Gastrocnemius medialis (tissue), 4 donors: ENCODE measurements at regions not wholly inside any gene's neighbourhood (a gene's known extent, or its start where the extent isn't known, plus 50 kb on each side); places are given as distances from the start of the nearest gene placed in this dataset.

Experiments used
- ATAC-seq, 2 donors: fragments of 150-250 bp; one replicate each; pipeline ENCODE4 v1.9.1; 2016
- DNase-seq, 2 donors: peaks; one replicate each; pipeline ENCODE4 v3.0.0-alpha.2; 2019
- H3K27ac ChIP-seq, 4 donors: fragments of 200-600 bp; sonication (generic); 1 replicate in 1 of 4; 2 replicates in 3 of 4; pipeline ENCODE4 v1.5.1; 2016 to 2018; ENCODE audit warnings: mild to moderate bottlenecking in 2 of 4, moderate library complexity in 1 of 4
- H3K27me3 ChIP-seq, 3 donors: fragments of 200-600 bp; sonication (generic) in 2 of 3; 1 replicate in 1 of 3; 2 replicates in 2 of 3; pipeline versions ENCODE4 v1.5.1 to v1.6.0; 2016 to 2019; ENCODE audit warnings: mild to moderate bottlenecking in 1 of 3, moderate library complexity in 1 of 3
- H3K36me3 ChIP-seq, 2 donors: fragments of 200-600 bp; sonication (generic) in 1 of 2; one replicate each; pipeline ENCODE4 v1.5.1; 2017 to 2018
- H3K4me1 ChIP-seq, 2 donors: fragments of 200-600 bp; sonication (generic) in 1 of 2; one replicate each; pipeline ENCODE4 v1.5.1; 2016 to 2017; ENCODE audit warnings: mild to moderate bottlenecking in 2 of 2
- H3K4me3 ChIP-seq, 4 donors: fragments of 200-600 bp; sonication (generic) in 3 of 4; 1 replicate in 1 of 4; 2 replicates in 3 of 4; pipeline ENCODE4 v1.5.1; 2016 to 2019; ENCODE audit warnings: mild to moderate bottlenecking in 2 of 4
- H3K9me3 ChIP-seq, 3 donors: fragments of 200-600 bp; sonication (generic) in 2 of 3; 1 replicate in 1 of 3; 2 replicates in 2 of 3; pipeline ENCODE4 v1.5.1; 2016 to 2019
- POLR2A ChIP-seq, 2 donors: fragments of 450-650 bp; IDR thresholded peaks; one replicate each; pipeline ENCODE4 v1.6.1; 2017; ENCODE audit warnings: antibody characterized with exemption in 2 of 2, mild to moderate bottlenecking in 2 of 2, moderate library complexity in 2 of 2
- in situ Hi-C, 4 donors: fragments of 200-750 bp; cut with MboI; loops; one replicate each; pipeline versions ENCODE4 v1.15.0 to v1.8.0; 2017; ENCODE audit warnings: low sequenced_read_pairs in 4 of 4
- intact Hi-C: fragments of 100-400 bp; cut with DNase I; formaldehyde crosslinking; loops from one replicate; pipeline ENCODE4 v1.15.1; 2023; ENCODE audit warnings: low total_unique reads
- TF ChIP-seq, protein P1 (sequence below), 5 experiments: fragments of 450-650 bp in 3 of 5; fragments of 200-600 bp in 2 of 5; sonication (generic) in 2 of 5; IDR thresholded peaks in 4 of 5; conservative IDR thresholded peaks in 1 of 5; 1 replicate in 4 of 5; 2 replicates in 1 of 5; pipeline ENCODE4 v1.5.1; 2016 to 2019; ENCODE audit warnings: antibody characterized with exemption in 5 of 5, mild to moderate bottlenecking in 3 of 5, moderate library complexity in 3 of 5

DNA sequence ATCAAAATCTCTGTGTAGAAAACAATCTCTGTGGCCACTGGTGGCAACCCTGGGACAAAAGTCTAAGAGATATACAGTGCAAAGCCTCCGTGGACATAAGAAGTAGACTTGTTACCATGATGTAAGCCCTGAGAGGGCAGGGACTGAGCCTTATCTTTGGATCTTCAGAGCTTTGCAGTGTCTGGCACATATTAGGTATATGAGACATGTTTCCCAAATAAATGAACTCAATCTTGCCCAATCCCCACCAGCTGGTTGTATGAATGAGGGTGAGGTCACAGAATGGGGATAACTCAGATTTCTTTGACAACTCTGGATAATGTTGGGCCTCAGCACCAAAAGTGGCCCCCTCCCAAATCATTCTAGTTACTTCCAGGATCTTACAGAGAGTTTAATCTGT, 511.4 kb upstream of the DIPK2B start:
- H3K4me3 ChIP-seq = no peak overlapping the region
- DNase-seq (no peak), ATAC-seq (no peak)
- H3K27me3 ChIP-seq = no peaks in the 10 kb centered on the region
- H3K4me1 ChIP-seq = no peaks in the 10 kb centered on the region
- no peaks in the 10 kb centered on the region for H3K9me3 ChIP-seq
- H3K27ac ChIP-seq = no peak overlapping the region
- in situ Hi-C loops = no loop called here
- no peaks in the 10 kb centered on the region for H3K36me3 ChIP-seq
- intact Hi-C loops = no loop called here
- TF ChIP-seq, protein P1, sequence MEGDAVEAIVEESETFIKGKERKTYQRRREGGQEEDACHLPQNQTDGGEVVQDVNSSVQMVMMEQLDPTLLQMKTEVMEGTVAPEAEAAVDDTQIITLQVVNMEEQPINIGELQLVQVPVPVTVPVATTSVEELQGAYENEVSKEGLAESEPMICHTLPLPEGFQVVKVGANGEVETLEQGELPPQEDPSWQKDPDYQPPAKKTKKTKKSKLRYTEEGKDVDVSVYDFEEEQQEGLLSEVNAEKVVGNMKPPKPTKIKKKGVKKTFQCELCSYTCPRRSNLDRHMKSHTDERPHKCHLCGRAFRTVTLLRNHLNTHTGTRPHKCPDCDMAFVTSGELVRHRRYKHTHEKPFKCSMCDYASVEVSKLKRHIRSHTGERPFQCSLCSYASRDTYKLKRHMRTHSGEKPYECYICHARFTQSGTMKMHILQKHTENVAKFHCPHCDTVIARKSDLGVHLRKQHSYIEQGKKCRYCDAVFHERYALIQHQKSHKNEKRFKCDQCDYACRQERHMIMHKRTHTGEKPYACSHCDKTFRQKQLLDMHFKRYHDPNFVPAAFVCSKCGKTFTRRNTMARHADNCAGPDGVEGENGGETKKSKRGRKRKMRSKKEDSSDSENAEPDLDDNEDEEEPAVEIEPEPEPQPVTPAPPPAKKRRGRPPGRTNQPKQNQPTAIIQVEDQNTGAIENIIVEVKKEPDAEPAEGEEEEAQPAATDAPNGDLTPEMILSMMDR (IDR thresholded peaks at IDR 0.05 in 4 of 5, conservative IDR thresholded peaks at IDR 0.05 in 1 of 5) = no peak
- TF ChIP-seq POLR2A (IDR thresholded peaks at IDR 0.05) = no peak

DNA sequence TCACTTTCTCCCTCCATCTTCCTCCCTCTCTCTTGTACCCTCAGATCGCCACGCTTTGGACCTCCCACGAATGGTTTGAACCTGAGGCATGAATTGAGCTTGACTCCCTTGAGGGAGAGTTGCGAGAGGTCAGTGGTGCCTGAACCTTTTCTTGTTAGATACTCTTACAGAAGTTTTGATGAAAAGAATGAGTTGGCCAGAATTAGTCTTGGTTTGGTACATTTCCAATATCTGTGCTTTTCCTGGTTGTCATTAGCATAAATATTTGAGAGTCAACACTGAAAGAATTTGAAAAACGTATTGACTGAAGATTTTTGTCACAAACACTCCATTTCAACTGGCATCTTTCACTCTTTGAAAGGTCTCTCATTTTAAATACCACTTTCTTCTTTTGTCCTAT, 510.6 kb upstream of the DIPK2B start:
- Histone ChIP-seq H3K4me1 (no peaks in the 10 kb centered on the region), H3K27ac (no peak overlapping the region), H3K27me3 (no peaks in the 10 kb centered on the region), H3K36me3 (no peaks in the 10 kb centered on the region), H3K4me3 (no peak overlapping the region), H3K9me3 (no peaks in the 10 kb centered on the region)
- no peak for TF ChIP-seq POLR2A (IDR thresholded peaks at IDR 0.05)
- TF ChIP-seq, protein P1 (IDR thresholded peaks at IDR 0.05 in 4 of 5, conservative IDR thresholded peaks at IDR 0.05 in 1 of 5) = no peak
- DNase-seq (no peak), ATAC-seq (no peak)
- in situ Hi-C loops = no loop called here
- intact Hi-C loops = no loop called here

DNA sequence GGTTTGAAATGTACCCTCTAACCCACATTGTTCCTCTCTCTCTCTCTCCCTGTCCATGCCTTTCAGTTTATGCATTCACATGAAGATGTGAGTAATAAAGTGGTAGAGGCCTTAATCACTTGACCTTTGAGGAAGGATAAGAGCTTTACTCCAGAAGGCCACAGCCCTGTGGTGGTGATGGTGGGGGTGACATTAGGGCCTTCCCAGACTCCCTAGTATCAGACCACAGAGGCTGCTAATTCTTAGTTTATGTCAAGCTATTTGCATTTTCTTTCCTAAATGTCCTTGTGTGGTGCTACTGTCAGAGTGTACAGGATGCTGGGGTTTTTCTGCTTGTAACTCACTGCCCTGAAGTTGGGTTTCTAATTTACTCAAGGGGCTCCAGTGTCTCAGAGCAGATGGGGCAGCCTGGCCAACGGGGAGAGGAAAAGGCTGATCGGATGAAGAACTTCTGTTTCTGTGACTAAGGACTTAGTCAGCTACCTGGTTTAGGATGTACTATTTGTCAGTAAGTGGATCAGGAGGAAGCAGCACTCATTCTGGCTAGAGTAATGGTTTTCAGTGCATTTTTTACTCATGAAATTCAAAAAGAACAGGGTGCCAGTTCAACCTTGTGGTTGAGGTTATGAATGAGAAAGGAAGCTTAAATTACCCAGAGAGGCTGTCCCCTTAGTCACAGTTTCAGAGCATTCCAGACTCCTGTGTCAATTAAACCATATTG, 509.6 kb upstream of the DIPK2B start:
- Histone ChIP-seq H3K27ac (no peak overlapping the region), H3K27me3 (no peaks in the 10 kb centered on the region), H3K36me3 (no peaks in the 10 kb centered on the region), H3K4me1 (no peaks in the 10 kb centered on the region), H3K4me3 (no peak overlapping the region), H3K9me3 (no peaks in the 10 kb centered on the region)
- intact Hi-C loops = no loop called here
- TF ChIP-seq, protein P1 (IDR thresholded peaks at IDR 0.05 in 4 of 5, conservative IDR thresholded peaks at IDR 0.05 in 1 of 5) = no peak
- TF ChIP-seq POLR2A (IDR thresholded peaks at IDR 0.05) = no peak
- ATAC-seq (no peak), DNase-seq (no peak)
- in situ Hi-C loops = no loop called here

GRCh38 chrX:45709381-45709780, 508.7 kb upstream of the DIPK2B start:
- ATAC-seq (no peak), DNase-seq (no peak)
- Histone ChIP-seq H3K4me3 (no peak overlapping the region), H3K27ac (no peak overlapping the region), H3K4me1 (no peaks in the 10 kb centered on the region), H3K9me3 (no peaks in the 10 kb centered on the region), H3K36me3 (no peaks in the 10 kb centered on the region), H3K27me3 (no peaks in the 10 kb centered on the region)
- in situ Hi-C loops = no loop called here
- TF ChIP-seq, protein P1 (IDR thresholded peaks at IDR 0.05 in 4 of 5, conservative IDR thresholded peaks at IDR 0.05 in 1 of 5) = no peak
- TF ChIP-seq POLR2A (IDR thresholded peaks at IDR 0.05) = no peak
- intact Hi-C loops = no loop called here

DNA sequence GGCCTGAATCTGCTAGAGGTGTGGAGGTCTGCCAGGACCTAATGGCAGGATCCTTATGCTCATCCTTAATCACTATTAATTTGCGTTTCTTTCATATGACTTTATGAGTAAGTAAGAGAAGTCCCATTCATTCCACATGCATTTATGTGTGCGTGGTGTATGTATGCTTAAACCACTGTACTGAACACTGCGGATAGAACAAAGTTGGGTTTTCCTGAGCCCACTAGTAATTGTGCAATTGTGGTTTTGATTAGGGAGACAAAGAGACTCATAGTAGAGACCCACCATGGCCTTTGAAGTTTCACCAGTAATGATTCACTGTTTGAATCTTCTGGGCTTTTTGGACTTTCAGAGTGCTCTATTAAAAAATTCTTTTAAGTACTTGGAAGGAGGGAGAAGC, 498.5 kb upstream of the DIPK2B start:
- in situ Hi-C loops = no loop called here
- H3K9me3 ChIP-seq = no peaks in the 10 kb centered on the region
- DNase-seq (no peak), ATAC-seq (no peak)
- intact Hi-C loops = no loop called here
- no peaks in the 10 kb centered on the region for H3K4me1 ChIP-seq
- H3K36me3 ChIP-seq = no peaks in the 10 kb centered on the region
- TF ChIP-seq, protein P1 (IDR thresholded peaks at IDR 0.05 in 4 of 5, conservative IDR thresholded peaks at IDR 0.05 in 1 of 5) = no peak
- TF ChIP-seq POLR2A (IDR thresholded peaks at IDR 0.05) = no peak
- H3K27me3 ChIP-seq = no peaks in the 10 kb centered on the region
- no peak overlapping the region for H3K27ac ChIP-seq
- H3K4me3 ChIP-seq = no peak overlapping the region
